ENCODE measurements at regions not wholly inside any gene's neighbourhood (a gene's known extent, or its start where the extent isn't known, plus 50 kb on each side); places are given as distances from the start of the nearest gene placed in this dataset.

DNA sequence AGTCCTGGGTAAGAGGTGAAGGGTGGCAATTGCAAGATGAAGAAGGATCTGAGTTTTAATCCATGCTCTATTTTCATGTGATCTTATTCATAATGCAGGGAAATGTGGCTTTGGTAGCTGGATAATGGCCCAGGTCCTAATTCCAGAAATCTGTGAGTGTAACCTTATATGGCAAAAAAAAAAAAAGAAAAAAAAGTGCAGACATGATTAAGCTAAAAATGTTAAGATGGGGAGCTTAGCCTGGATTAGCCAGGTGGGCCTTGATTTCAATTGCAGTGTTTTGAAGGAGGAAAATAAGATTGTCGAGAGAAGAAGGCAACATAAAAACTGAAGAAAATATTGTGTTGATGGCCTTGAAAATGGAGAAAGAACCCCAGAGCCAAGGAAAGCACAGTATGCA lies 867.7 kb upstream of the HS3ST1 start:
- Histone ChIP-seq H3K27me3 (no peaks in the 10 kb centered on the region), H3K4me1 (no peaks in the 10 kb centered on the region), H3K36me3 (no peaks in the 10 kb centered on the region), H3K27ac (no peak overlapping the region), H3K4me3 (no peak overlapping the region), H3K9me3 (no peaks in the 10 kb centered on the region)
- TF ChIP-seq POLR2AphosphoS5 (IDR thresholded peaks at IDR 0.05) (no peak), POLR2A (IDR thresholded peaks at IDR 0.05) (no peak), EP300 (IDR thresholded peaks at IDR 0.05) (no peak)
- TF ChIP-seq, protein P1, sequence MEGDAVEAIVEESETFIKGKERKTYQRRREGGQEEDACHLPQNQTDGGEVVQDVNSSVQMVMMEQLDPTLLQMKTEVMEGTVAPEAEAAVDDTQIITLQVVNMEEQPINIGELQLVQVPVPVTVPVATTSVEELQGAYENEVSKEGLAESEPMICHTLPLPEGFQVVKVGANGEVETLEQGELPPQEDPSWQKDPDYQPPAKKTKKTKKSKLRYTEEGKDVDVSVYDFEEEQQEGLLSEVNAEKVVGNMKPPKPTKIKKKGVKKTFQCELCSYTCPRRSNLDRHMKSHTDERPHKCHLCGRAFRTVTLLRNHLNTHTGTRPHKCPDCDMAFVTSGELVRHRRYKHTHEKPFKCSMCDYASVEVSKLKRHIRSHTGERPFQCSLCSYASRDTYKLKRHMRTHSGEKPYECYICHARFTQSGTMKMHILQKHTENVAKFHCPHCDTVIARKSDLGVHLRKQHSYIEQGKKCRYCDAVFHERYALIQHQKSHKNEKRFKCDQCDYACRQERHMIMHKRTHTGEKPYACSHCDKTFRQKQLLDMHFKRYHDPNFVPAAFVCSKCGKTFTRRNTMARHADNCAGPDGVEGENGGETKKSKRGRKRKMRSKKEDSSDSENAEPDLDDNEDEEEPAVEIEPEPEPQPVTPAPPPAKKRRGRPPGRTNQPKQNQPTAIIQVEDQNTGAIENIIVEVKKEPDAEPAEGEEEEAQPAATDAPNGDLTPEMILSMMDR (IDR thresholded peaks at IDR 0.05), result no peak
- 87 to 97% methylated on average over 1 of the region's 1 CpG for WGBS, 2 donors
- no peak for DNase-seq
- intact Hi-C loops (cut with DNase I), result no loop called here

DNA sequence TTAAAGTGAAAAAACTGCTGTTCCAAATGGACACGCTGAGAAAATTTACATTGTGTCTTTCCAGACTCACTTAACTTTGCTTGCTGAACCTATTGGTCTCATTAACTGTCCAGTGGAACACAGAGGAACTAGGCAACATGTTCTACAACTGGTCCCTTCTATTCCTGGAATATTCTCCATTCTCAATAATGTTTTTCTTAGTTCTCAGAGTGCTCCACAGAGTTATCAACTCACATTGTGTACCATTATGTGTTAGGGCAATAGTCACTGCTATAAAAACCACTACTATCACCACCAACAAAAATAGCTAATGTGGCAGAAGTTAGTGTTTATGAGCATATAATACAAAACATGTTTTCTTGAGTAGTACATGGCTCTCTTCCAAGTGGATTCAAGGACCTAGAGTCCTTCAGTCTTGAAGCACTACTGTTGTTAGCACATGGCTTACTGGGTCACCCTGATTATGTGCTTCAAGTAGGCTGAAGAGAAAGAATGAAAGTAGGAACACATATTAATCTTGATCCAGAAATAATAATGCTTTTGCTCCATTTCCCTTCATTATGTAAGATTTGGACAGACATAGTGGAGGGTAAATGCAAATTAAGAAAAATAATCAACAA lies 865.3 kb upstream of the HS3ST1 start:
- Histone ChIP-seq H3K27me3 (no peaks in the 10 kb centered on the region), H3K27ac (no peak overlapping the region), H3K9me3 (peaks cover 0 to 3% (median 0%) of the 10 kb centered on the region in 4 donors), H3K36me3 (no peaks in the 10 kb centered on the region), H3K4me1 (no peaks in the 10 kb centered on the region), H3K4me3 (no peak overlapping the region)
- intact Hi-C loops (cut with DNase I), result no loop called here
- TF ChIP-seq POLR2AphosphoS5 (IDR thresholded peaks at IDR 0.05) (no peak), POLR2A (IDR thresholded peaks at IDR 0.05) (no peak), EP300 (IDR thresholded peaks at IDR 0.05) (no peak)
- TF ChIP-seq, protein P1 (IDR thresholded peaks at IDR 0.05), result no peak
- 85 to 94% methylated on average over 1 of the region's 1 CpG for WGBS, 2 donors
- DNase-seq, result no peak

DNA sequence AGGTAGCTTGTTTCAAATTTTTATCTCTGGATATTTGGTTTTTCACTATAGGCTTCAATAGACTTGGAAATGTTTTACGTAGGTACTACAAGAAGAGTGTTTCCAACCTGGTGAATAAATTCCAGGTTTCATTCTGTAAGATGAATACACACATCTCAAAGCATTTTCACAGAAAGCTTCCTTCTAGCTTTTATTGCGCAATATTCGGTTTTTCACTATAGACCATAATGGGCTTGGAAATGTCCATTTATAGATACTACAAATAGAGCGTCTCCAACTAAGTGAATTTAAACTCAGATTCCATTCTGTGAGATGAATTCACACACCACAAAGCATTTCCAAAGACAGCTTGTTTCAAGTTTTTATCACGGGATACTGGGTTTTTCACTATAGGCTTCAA lies 857.7 kb upstream of the HS3ST1 start:
- TF ChIP-seq EP300 (IDR thresholded peaks at IDR 0.05) (no peak), POLR2AphosphoS5 (IDR thresholded peaks at IDR 0.05) (no peak), POLR2A (IDR thresholded peaks at IDR 0.05) (no peak)
- TF ChIP-seq, protein P1 (IDR thresholded peaks at IDR 0.05), result no peak
- no peak for DNase-seq
- Histone ChIP-seq H3K36me3 (no peaks in the 10 kb centered on the region), H3K4me1 (no peaks in the 10 kb centered on the region), H3K9me3 (peaks cover 0 to 3% (median 0%) of the 10 kb centered on the region in 4 donors), H3K27me3 (no peaks in the 10 kb centered on the region), H3K27ac (no peak overlapping the region), H3K4me3 (no peak overlapping the region)
- whole genome bisulfite sequencing, 2 donors, result 87 to 95% methylated on average over 5 of the region's 5 CpGs
- intact Hi-C loops (cut with DNase I), result no loop called here

DNA sequence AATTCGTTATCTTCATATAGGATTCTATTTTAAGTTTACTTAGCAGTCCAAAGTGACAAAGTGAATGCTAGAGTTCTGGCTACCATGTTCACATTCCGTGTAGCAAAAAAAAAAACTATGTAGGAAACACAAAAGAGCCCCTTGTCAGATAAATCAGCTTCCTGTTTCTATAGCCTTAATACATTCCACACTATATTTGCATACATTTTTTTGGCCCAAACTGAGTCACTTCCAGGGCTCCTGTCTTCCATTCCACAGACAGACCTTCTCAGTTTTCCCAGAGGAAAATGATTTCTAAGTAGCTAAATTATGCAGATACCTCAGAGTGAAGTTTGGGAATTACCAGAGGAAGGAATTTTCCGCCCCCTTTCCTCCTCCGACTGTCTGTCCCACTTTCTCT lies 841.9 kb upstream of the HS3ST1 start:
- 60 to 68% methylated on average over 4 of the region's 4 CpGs for whole genome bisulfite sequencing, 2 donors
- Histone ChIP-seq H3K4me3 (no peak overlapping the region), H3K9me3 (peaks cover 0 to 2% (median 0%) of the 10 kb centered on the region in 4 donors), H3K36me3 (no peaks in the 10 kb centered on the region), H3K27me3 (no peaks in the 10 kb centered on the region), H3K27ac (no peak overlapping the region), H3K4me1 (no peaks in the 10 kb centered on the region)
- DNase-seq, result no peak
- TF ChIP-seq, protein P1 (IDR thresholded peaks at IDR 0.05), result no peak
- TF ChIP-seq EP300 (IDR thresholded peaks at IDR 0.05) (no peak), POLR2AphosphoS5 (IDR thresholded peaks at IDR 0.05) (no peak), POLR2A (IDR thresholded peaks at IDR 0.05) (no peak)
- intact Hi-C loops (cut with DNase I), result no loop called here

DNA sequence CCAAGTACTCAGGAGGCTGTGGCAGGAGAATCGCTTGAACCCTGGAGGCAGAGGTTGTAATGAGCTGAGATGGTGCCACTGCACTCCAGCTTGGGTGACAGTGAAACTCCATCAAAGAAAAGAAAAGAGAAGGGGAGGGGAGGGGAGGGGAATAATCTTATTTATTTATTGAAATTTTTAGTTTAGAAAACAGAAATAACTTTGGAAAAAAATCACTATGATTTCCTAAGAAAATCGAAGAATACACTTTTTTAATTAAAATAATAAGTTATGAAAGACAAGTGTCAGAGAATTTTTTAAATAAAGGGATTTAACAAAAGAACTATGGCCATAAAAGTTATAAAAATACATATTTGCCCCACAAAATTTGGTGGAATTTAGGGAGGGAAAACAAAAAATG lies 836.9 kb upstream of the HS3ST1 start:
- no peak for TF ChIP-seq POLR2A (IDR thresholded peaks at IDR 0.05)
- no peak for TF ChIP-seq EP300 (IDR thresholded peaks at IDR 0.05)
- TF ChIP-seq, protein P1 (IDR thresholded peaks at IDR 0.05), result no peak
- TF ChIP-seq POLR2AphosphoS5 (IDR thresholded peaks at IDR 0.05), result no peak
- no peaks in the 10 kb centered on the region for H3K4me1 ChIP-seq
- no peak for DNase-seq
- H3K27ac ChIP-seq, result no peak overlapping the region
- H3K27me3 ChIP-seq, result no peaks in the 10 kb centered on the region
- no peak overlapping the region for H3K4me3 ChIP-seq
- no peaks in the 10 kb centered on the region for H3K9me3 ChIP-seq
- WGBS, 2 donors, result 87 to 92% methylated on average over 2 of the region's 2 CpGs
- no peaks in the 10 kb centered on the region for H3K36me3 ChIP-seq
- intact Hi-C loops (cut with DNase I), result no loop called here

All from sigmoid colon (tissue), 6 donors.